EL (cell line): ENCODE measurements at regions not wholly inside any gene's neighbourhood (a gene's known extent, or its start where the extent isn't known, plus 50 kb on each side); places are given as distances from the start of the nearest gene placed in this dataset.
A peak's percentile ranks its signal among the peaks of the same experiment; 100 is the strongest.

Source experiments
- DNase-seq: peaks from one replicate; pipeline ENCODE4 v3.0.0-alpha.2; 2016

- DNase-seq, result peak; percentile 93
These were observed 305.1 kb upstream of the RGMB start for GRCh38 chr5:98468188-98468869.

DNA sequence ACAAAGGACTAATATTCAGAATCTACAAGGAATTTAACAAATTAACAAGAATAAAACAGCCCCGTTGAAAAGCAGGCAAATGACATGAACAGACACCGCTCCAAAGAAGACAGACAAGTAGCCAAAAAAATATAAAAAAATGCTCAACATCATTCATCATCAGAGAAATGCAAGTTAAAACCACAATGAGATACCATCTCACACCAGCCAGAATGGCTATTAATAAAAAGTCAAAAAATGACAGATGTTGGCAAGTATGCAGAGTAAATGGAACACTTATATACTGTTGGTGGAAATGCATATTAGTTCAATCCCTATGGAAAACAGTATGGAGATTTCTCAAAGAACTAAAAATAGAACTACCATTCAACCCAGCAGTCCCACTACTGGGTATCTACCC is 302.7 kb upstream of the RGMB start:
- DNase-seq, result peak; percentile 53

DNA sequence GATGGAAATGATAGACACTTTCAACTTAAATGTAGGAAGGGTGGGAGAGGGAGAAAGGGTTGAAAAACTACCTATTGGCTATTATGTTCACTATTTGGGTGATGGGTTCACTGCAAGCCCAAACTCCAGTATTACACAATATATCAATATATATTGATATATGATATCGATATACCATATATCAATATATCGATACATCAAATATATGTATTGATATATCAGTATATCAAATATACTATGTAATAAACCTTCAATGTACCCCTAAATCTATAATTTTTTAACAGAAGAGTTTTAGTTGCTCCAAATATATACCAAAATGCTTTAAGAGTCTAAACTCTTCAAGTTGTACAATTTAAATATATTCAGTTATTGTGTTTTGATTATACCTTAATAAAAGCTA is 302.0 kb upstream of the RGMB start:
- no peak for DNase-seq

DNA sequence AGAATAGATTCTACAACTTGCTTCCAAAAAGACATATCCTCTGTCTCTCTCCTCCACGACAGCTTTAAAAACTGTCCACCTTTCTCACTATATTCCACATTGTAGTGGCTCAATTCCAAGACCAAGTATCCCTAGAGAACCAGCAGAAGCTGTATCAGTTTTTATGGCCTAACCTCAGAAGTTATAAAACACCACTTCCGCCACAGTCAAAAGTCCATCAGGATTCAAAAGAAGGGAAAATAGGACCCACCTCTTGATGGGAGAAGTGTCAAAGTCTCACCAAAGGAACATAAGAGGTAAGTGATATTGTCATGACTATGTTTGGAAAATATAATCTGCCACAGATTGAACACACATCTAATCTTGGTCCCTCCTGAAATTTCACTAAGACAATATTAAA is 299.2 kb upstream of the RGMB start:
- no peak for DNase-seq

DNA sequence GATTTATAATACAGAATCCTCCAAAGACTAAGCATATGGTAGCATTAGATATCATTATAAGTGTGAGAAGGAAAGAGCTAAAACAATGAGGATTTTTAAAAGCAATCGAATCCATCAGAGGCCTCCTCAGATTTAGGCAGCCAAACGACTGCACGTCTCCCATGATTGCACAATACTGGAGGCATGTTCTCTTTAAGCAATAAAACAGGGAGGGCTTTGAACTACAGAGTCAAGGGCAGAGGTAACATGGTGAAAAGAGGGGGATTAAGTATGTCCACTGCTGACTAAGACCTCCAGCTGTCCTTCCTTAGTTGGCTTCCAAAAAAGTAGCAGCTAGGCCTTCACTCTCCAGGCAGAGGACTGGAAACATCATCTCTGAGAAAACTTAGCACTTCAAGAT is 298.7 kb upstream of the RGMB start:
- no peak for DNase-seq

- peak; percentile 37 for DNase-seq
These were observed 290.9 kb upstream of the RGMB start for GRCh38 chr5:98482321-98483300.

DNA sequence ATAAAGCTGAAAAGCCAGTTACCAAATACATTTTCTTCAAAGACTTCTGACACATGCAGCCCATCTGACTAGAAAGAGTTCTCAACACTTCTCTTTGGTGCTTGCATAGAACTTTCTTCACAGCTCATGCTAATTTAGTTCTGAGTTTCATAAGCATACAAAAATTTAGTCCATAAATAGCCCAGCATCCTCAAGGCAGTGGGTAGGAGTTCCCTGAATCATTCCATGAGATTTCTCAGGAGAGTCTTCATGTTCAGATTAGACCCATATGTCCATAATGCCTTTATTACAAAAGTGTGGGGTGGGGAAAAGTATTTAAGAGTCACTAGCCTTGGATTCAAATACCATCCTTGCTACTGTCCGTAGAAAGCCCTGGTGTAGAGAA is 290.2 kb upstream of the RGMB start:
- DNase-seq, result peak; percentile 61

- no peak for DNase-seq
These were observed 284.4 kb upstream of the RGMB start for GRCh38 chr5:98489021-98489420.

GRCh38 chr5:98490348-98490747 is 283.1 kb upstream of the RGMB start:
- DNase-seq, result no peak

GRCh38 chr5:98492258-98492657 is 281.2 kb upstream of the RGMB start:
- DNase-seq, result no peak

GRCh38 chr5:98497418-98497817 is 276.0 kb upstream of the RGMB start:
- DNase-seq, result no peak

GRCh38 chr5:98498028-98498427 is 275.4 kb upstream of the RGMB start:
- DNase-seq, result no peak

DNA sequence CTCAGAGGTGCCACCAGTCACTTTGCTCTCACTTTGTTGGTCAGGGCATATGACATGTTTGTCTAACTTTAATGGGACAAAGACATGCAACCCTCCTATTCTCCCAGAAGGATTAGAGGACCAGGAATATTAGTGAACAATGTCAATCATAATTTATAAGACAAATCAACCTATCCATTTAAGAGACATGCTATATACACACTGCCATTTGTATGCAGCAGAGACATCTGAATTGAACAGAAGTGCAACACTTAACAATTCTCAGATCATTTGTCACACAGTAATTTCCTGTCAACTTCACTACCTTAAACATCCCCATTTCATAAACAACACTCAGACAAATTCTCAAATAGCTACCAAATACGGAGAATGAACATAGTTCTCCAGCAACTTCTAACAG is 273.6 kb upstream of the RGMB start:
- no peak for DNase-seq

DNA sequence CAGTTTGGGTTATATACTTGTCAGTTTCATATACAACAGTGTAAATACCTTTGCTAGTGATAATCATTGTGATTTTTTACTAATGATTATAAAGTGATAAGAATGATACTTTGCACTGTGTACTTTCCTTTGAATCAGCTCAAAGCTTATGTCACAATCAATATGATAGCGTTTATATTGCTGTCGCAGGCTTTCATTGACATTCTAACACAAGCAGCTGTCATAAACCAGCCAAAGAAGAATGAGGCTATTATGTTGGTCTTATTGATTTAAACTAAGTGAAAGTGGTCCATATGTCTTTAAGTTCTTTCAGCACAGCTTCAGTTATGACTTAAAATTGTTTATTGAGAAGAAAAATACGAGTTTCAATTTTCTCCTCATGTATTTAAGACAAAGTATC is 272.7 kb upstream of the RGMB start:
- DNase-seq, result no peak

- DNase-seq, result no peak
These were observed 269.8 kb upstream of the RGMB start for GRCh38 chr5:98503616-98504015.

GRCh38 chr5:98504505-98504904 is 269.0 kb upstream of the RGMB start:
- no peak for DNase-seq

DNA sequence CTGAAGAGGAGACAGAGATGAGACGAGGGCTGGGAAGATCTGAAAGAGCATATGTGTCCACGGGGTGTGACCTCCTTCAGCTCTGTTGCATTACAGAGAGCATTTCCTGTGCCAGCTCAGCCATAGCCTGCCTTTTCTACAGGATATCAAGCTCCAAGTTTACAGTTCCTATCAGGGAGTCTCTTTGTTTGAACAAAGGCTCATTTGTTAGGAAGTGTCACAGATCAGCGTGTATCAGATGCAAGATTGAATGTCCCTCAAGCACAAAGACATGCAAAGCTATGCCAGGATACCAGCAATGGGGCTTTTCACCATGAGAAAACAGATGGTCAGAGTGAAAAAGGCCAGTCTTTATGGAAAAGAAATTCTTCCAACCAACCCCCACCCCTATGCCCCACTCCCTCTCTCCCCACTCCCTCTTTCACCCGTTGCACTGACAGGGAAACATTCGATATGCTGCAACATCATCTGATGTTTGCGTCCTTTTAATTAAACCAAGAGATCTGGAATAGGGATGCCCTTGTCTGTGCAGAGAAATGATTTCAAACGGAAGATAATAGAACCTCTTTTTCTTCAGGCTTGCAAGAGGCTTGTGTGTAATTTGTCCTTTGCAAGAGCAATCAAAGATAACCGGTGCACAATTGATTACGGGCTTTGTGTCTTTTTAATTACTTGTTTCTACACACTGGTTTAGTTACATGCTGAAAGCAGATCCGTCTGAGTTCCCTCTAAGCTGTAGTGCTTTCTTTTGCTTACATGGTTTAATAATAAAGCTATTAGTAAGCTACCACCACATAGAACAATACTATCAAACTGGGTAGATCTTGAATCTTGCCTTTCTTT is 263.1 kb upstream of the RGMB start:
- peak; percentile 31 for DNase-seq

- DNase-seq, result no peak
These were observed 260.1 kb upstream of the RGMB start for GRCh38 chr5:98513380-98513779.

DNA sequence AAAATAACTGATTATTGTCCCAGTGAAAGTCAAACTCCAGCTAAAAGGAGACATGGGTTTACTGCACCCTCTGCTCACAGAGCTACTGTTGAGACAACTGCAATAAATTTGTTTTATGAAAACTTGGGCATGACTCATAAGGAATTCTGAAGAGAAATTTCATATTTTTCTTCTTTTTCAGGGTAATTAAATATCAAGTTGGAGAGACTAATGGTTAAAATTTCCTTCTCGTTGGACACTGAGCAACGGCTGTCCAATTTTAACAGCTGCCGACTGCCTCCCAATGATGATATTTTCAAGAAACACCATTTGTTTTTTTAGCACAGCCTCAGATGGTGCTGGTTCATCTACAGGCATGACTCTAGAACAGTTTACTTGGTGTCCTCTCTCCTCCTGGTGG is 259.2 kb upstream of the RGMB start:
- DNase-seq, result peak; percentile 30

- DNase-seq, result no peak
These were observed 256.8 kb upstream of the RGMB start for GRCh38 chr5:98516701-98517100.

DNA sequence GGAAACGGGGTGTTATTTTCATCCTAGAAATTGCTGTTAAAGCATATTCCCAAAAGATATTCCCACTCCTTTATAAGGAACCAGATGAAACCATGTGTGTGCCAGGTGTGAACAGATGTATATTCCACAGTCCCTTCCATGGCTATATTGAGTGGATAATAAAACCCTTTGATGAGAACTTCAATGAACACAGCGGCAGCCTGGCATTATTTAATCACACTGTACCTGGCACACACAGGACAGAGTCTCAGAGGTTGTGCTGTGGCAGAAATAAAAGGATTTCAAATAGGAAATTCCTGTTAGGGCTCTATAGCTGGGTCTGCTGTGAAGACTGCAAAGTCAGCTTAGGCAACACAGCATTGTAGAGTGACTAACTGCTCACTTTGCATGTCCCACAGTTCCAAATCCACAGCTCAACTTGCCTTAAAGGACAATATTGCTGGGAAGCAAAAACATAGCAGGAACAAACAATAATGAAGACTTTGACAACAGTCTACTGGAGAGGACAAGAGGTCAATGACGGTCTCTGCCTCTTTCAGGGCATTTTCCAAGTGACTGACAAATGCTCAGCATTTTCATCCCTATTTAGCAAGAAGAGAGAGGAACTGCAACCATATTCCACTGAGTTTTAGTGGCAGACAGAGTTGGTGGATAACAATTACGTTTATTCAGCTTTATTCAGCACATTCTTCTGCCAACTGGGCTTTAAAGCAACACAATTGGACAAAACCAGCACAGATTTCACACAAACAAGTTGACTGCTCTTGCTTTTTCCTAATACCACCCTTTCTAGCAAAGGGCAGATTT is 255.7 kb upstream of the RGMB start:
- no peak for DNase-seq

DNA sequence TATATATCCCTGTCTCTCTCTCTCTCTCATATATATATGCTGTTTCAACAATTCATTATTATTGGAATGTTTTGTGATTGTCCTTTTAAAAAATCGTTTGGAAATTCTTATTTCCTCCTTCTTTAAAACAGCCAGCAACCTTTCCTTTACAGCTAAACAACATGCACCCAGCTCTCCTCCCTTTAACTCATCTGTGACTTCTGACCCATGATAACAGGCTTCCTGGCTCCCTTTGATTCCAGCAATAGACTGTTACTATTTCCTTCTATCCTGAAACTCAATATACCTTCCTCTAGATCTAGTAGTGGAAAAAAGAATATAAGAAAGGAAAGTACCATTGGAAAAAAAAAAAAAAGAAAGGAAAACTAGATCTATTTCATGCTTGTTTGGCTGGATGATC is 254.7 kb upstream of the RGMB start:
- DNase-seq, result no peak

DNA sequence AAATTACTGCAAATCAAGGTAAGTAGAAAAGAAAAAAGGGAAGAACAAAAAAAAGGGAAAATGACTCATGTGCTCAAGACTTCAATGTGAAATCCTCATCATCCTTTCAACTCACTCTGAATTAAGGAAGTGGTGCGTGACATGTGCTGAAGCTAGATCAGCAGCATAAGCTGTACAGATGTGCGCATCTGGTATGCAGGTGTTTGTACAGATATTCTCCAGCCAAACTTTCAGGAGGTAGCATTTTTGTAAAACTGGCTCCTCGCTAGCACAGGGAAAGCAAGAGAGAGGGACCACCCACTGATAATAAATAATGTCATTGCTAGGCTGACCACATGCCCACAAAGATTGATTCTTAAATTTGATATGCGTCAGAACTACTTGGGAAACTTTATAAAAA is 253.9 kb upstream of the RGMB start:
- DNase-seq, result no peak
